Hematopoietic multipotent progenitor cell treated with erythropoietin and hydrocortisone succinate and interleukin-3 and kit ligand, for 17 days (in vitro differentiated cells): ENCODE measurements at regions not wholly inside any gene's neighbourhood (a gene's known extent, or its start where the extent isn't known, plus 50 kb on each side); places are given as distances from the start of the nearest gene placed in this dataset.

Source experiments
- DNase-seq: peaks from one replicate; pipeline ENCODE4 v3.0.0-alpha.2; 2015; ENCODE audit warnings: low spot score

- DNase-seq = no peak
Measured at GRCh38 chr4:123940604-123941003, 544.0 kb downstream of the SPRY1 start.

GRCh38 chr4:123941306-123941705 is 544.7 kb downstream of the SPRY1 start:
- no peak for DNase-seq

GRCh38 chr4:123943976-123944375 is 547.4 kb downstream of the SPRY1 start:
- DNase-seq = no peak

GRCh38 chr4:123945301-123945700 is 548.7 kb downstream of the SPRY1 start:
- DNase-seq = no peak

GRCh38 chr4:123950530-123950929 is 553.9 kb downstream of the SPRY1 start:
- no peak for DNase-seq

- DNase-seq = no peak
Measured at GRCh38 chr4:123952530-123953274, 556.1 kb downstream of the SPRY1 start.

- DNase-seq = no peak
Measured at GRCh38 chr4:123953566-123953965, 557.0 kb downstream of the SPRY1 start.

- DNase-seq = no peak
Measured at GRCh38 chr4:123954220-123954619, 557.6 kb downstream of the SPRY1 start.

GRCh38 chr4:123955167-123955800 is 558.7 kb downstream of the SPRY1 start:
- DNase-seq = no peak

GRCh38 chr4:123956204-123956603 is 559.6 kb downstream of the SPRY1 start:
- no peak for DNase-seq

GRCh38 chr4:123966990-123967769 is 570.6 kb downstream of the SPRY1 start:
- DNase-seq = no peak

- DNase-seq = no peak
Measured at GRCh38 chr4:123972031-123972430, 575.4 kb downstream of the SPRY1 start.

- DNase-seq = no peak
Measured at GRCh38 chr4:123974386-123975149, 578.0 kb downstream of the SPRY1 start.

- DNase-seq = no peak
Measured at GRCh38 chr4:123976285-123976684, 579.7 kb downstream of the SPRY1 start.

- no peak for DNase-seq
Measured at GRCh38 chr4:123976819-123977218, 580.2 kb downstream of the SPRY1 start.

GRCh38 chr4:123977641-123978081 is 581.1 kb downstream of the SPRY1 start:
- DNase-seq = no peak

GRCh38 chr4:123978637-123979036 is 582.0 kb downstream of the SPRY1 start:
- DNase-seq = no peak

GRCh38 chr4:123980736-123981300 is 584.2 kb downstream of the SPRY1 start:
- no peak for DNase-seq

GRCh38 chr4:123984886-123985285 is 588.3 kb downstream of the SPRY1 start:
- DNase-seq = no peak

GRCh38 chr4:123986268-123986798 is 589.7 kb downstream of the SPRY1 start:
- DNase-seq = no peak

GRCh38 chr4:123987408-123987807 is 590.8 kb downstream of the SPRY1 start:
- DNase-seq = no peak
